ENCODE measurements at regions not wholly inside any gene's neighbourhood (a gene's known extent, or its start where the extent isn't known, plus 50 kb on each side); places are given as distances from the start of the nearest gene placed in this dataset.

- DNase-seq (ENCODE audit: low spot score in 2 of 2), result no peak
- no peaks in the 10 kb centered on the region for H3K9me3 Mint-ChIP-seq
- H3K36me3 Mint-ChIP-seq, result no peaks in the 10 kb centered on the region
- H3K4me1 Mint-ChIP-seq, result no peaks in the 10 kb centered on the region
- H3K27me3 Mint-ChIP-seq, result no peaks in the 10 kb centered on the region
- H3K4me3 Mint-ChIP-seq, result no peak overlapping the region
- ATAC-seq (ENCODE audit: low read depth), result no peak
- H3K27ac Mint-ChIP-seq, result no peak overlapping the region
Measured at GRCh38 chr20:18921291-18921690, 107.7 kb downstream of the SCP2D1 start.

GRCh38 chr20:18922251-18922650 lies 108.7 kb downstream of the SCP2D1 start:
- Mint-ChIP-seq H3K27me3 (no peaks in the 10 kb centered on the region), H3K4me1 (no peaks in the 10 kb centered on the region), H3K4me3 (no peak overlapping the region), H3K9me3 (no peaks in the 10 kb centered on the region), H3K36me3 (no peaks in the 10 kb centered on the region), H3K27ac (no peak overlapping the region)
- no peak for DNase-seq (ENCODE audit: low spot score in 2 of 2)
- no peak for ATAC-seq (ENCODE audit: low read depth)

- DNase-seq (ENCODE audit: low spot score in 2 of 2), result no peak
- Mint-ChIP-seq H3K4me1 (no peaks in the 10 kb centered on the region), H3K36me3 (no peaks in the 10 kb centered on the region), H3K27ac (no peak overlapping the region), H3K9me3 (no peaks in the 10 kb centered on the region), H3K27me3 (no peaks in the 10 kb centered on the region), H3K4me3 (no peak overlapping the region)
- no peak for ATAC-seq (ENCODE audit: low read depth)
Measured at GRCh38 chr20:18922898-18923297, 109.3 kb downstream of the SCP2D1 start.

GRCh38 chr20:18926965-18927364 lies 113.4 kb downstream of the SCP2D1 start:
- ATAC-seq (ENCODE audit: low read depth), result no peak

GRCh38 chr20:18928626-18929025 lies 115.0 kb downstream of the SCP2D1 start:
- ATAC-seq (ENCODE audit: low read depth), result no peak
- no peak for DNase-seq (ENCODE audit: low spot score in 2 of 2)
- no peaks in the 10 kb centered on the region for H3K27me3 Mint-ChIP-seq
- no peak overlapping the region for H3K27ac Mint-ChIP-seq
- H3K4me1 Mint-ChIP-seq, result no peaks in the 10 kb centered on the region
- H3K36me3 Mint-ChIP-seq, result no peaks in the 10 kb centered on the region
- no peak overlapping the region for H3K4me3 Mint-ChIP-seq
- peaks cover 1% of the 10 kb centered on the region for H3K9me3 Mint-ChIP-seq

More at GRCh38 chr20:18926965-18927364, 113.4 kb downstream of the SCP2D1 start:
- Mint-ChIP-seq H3K27me3 (no peaks in the 10 kb centered on the region), H3K9me3 (no peaks in the 10 kb centered on the region), H3K4me1 (no peaks in the 10 kb centered on the region), H3K36me3 (no peaks in the 10 kb centered on the region), H3K4me3 (no peak overlapping the region), H3K27ac (no peak overlapping the region)
- no peak for DNase-seq (ENCODE audit: low spot score in 2 of 2)

GRCh38 chr20:18929800-18930199 lies 116.2 kb downstream of the SCP2D1 start:
- no peak for ATAC-seq (ENCODE audit: low read depth)

GRCh38 chr20:18943542-18943941 lies 130.0 kb downstream of the SCP2D1 start:
- Mint-ChIP-seq H3K27me3 (peaks cover 17% of the 10 kb centered on the region), H3K27ac (no peak overlapping the region)

More at GRCh38 chr20:18929800-18930199, 116.2 kb downstream of the SCP2D1 start:
- H3K4me3 Mint-ChIP-seq, result no peak overlapping the region
- H3K9me3 Mint-ChIP-seq, result peaks cover 2% of the 10 kb centered on the region
- no peaks in the 10 kb centered on the region for H3K27me3 Mint-ChIP-seq
- DNase-seq (ENCODE audit: low spot score in 2 of 2), result no peak
- H3K4me1 Mint-ChIP-seq, result no peaks in the 10 kb centered on the region
- H3K27ac Mint-ChIP-seq, result no peak overlapping the region
- H3K36me3 Mint-ChIP-seq, result no peaks in the 10 kb centered on the region

GRCh38 chr20:18956890-18957289 lies 143.3 kb downstream of the SCP2D1 start:
- no peak overlapping the region for H3K4me3 Mint-ChIP-seq

More at GRCh38 chr20:18943542-18943941, 130.0 kb downstream of the SCP2D1 start:
- Mint-ChIP-seq H3K4me1 (no peaks in the 10 kb centered on the region), H3K9me3 (peaks cover 11% of the 10 kb centered on the region), H3K4me3 (no peak overlapping the region), H3K36me3 (peaks cover 3% of the 10 kb centered on the region)
- ATAC-seq (ENCODE audit: low read depth) (no peak), DNase-seq (ENCODE audit: low spot score in 2 of 2) (no peak)

GRCh38 chr20:18957328-18957727 lies 143.7 kb downstream of the SCP2D1 start:
- DNase-seq (ENCODE audit: low spot score in 2 of 2), result no peak
- peaks cover 10% of the 10 kb centered on the region for H3K27me3 Mint-ChIP-seq
- no peaks in the 10 kb centered on the region for H3K4me1 Mint-ChIP-seq
- no peak for ATAC-seq (ENCODE audit: low read depth)
- H3K36me3 Mint-ChIP-seq, result peaks cover 2% of the 10 kb centered on the region
- H3K4me3 Mint-ChIP-seq, result no peak overlapping the region
- no peak overlapping the region for H3K27ac Mint-ChIP-seq
- H3K9me3 Mint-ChIP-seq, result peaks cover 3% of the 10 kb centered on the region

More at GRCh38 chr20:18956890-18957289, 143.3 kb downstream of the SCP2D1 start:
- no peak for DNase-seq (ENCODE audit: low spot score in 2 of 2)
- Mint-ChIP-seq H3K36me3 (peaks cover 2% of the 10 kb centered on the region), H3K4me1 (no peaks in the 10 kb centered on the region), H3K27me3 (peaks cover 6% of the 10 kb centered on the region), H3K27ac (no peak overlapping the region), H3K9me3 (peaks cover 3% of the 10 kb centered on the region)
- no peak for ATAC-seq (ENCODE audit: low read depth)

- peaks cover 8% of the 10 kb centered on the region for H3K27me3 Mint-ChIP-seq
- no peak for DNase-seq (ENCODE audit: low spot score in 2 of 2)
- no peaks in the 10 kb centered on the region for H3K4me1 Mint-ChIP-seq
- H3K4me3 Mint-ChIP-seq, result no peak overlapping the region
- H3K9me3 Mint-ChIP-seq, result peaks cover 2% of the 10 kb centered on the region
- no peak for ATAC-seq (ENCODE audit: low read depth)
- H3K27ac Mint-ChIP-seq, result no peak overlapping the region
- no peaks in the 10 kb centered on the region for H3K36me3 Mint-ChIP-seq
Measured at GRCh38 chr20:18971121-18971520, 157.5 kb downstream of the SCP2D1 start.

GRCh38 chr20:18971574-18971973 lies 158.0 kb downstream of the SCP2D1 start:
- no peak for DNase-seq (ENCODE audit: low spot score in 2 of 2)
- Mint-ChIP-seq H3K4me3 (no peak overlapping the region), H3K9me3 (peaks cover 2% of the 10 kb centered on the region), H3K36me3 (no peaks in the 10 kb centered on the region), H3K27me3 (peaks cover 7% of the 10 kb centered on the region), H3K4me1 (no peaks in the 10 kb centered on the region), H3K27ac (no peak overlapping the region)
- ATAC-seq (ENCODE audit: low read depth), result no peak

- Mint-ChIP-seq H3K27me3 (peaks cover 3% of the 10 kb centered on the region), H3K27ac (no peak overlapping the region), H3K4me1 (no peaks in the 10 kb centered on the region), H3K9me3 (peaks cover 2% of the 10 kb centered on the region), H3K36me3 (no peaks in the 10 kb centered on the region), H3K4me3 (no peak overlapping the region)
- no peak for ATAC-seq (ENCODE audit: low read depth)
- no peak for DNase-seq (ENCODE audit: low spot score in 2 of 2)
Measured at GRCh38 chr20:18972251-18972876, 158.8 kb downstream of the SCP2D1 start.

- Mint-ChIP-seq H3K27me3 (peaks cover 2% of the 10 kb centered on the region), H3K4me1 (no peaks in the 10 kb centered on the region), H3K27ac (no peak overlapping the region), H3K36me3 (no peaks in the 10 kb centered on the region), H3K9me3 (no peaks in the 10 kb centered on the region), H3K4me3 (no peak overlapping the region)
- DNase-seq (ENCODE audit: low spot score in 2 of 2) (no peak), ATAC-seq (ENCODE audit: low read depth) (no peak)
Measured at GRCh38 chr20:18973529-18974173, 160.1 kb downstream of the SCP2D1 start.

GRCh38 chr20:18974660-18975059 lies 161.1 kb downstream of the SCP2D1 start:
- Mint-ChIP-seq H3K4me3 (no peak overlapping the region), H3K36me3 (no peaks in the 10 kb centered on the region), H3K27me3 (peaks cover 2% of the 10 kb centered on the region), H3K9me3 (no peaks in the 10 kb centered on the region), H3K4me1 (no peaks in the 10 kb centered on the region), H3K27ac (no peak overlapping the region)
- no peak for ATAC-seq (ENCODE audit: low read depth)
- DNase-seq (ENCODE audit: low spot score in 2 of 2), result no peak

- Mint-ChIP-seq H3K27me3 (peaks cover 2% of the 10 kb centered on the region), H3K4me3 (no peak overlapping the region), H3K4me1 (no peaks in the 10 kb centered on the region), H3K27ac (no peak overlapping the region), H3K9me3 (no peaks in the 10 kb centered on the region), H3K36me3 (no peaks in the 10 kb centered on the region)
- ATAC-seq (ENCODE audit: low read depth) (no peak), DNase-seq (ENCODE audit: low spot score in 2 of 2) (no peak)
Measured at GRCh38 chr20:18977441-18977840, 163.9 kb downstream of the SCP2D1 start.

Measured in memory B cell (primary cell).